ENCODE measurements at regions not wholly inside any gene's neighbourhood (a gene's known extent, or its start where the extent isn't known, plus 50 kb on each side); places are given as distances from the start of the nearest gene placed in this dataset.

DNA sequence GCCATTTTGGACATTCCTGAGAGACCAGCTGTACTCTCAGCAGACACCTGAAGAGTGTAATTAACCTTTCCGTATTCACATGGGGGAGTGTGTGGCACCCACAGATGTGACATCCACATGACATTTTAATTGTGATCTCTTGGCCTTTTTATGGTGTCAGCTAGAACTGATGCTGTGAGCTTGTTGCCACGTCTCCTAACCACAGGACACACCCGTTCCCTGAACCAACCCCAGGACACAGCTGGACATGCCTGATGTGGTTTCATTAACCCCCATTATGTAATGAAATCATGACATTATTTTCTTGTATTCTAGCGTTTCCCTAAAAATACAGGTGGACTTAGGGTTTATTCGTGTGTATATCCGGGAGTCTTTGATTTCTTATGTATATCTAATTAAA lies 1036.1 kb downstream of the TMEM121 start:
- Histone ChIP-seq H3K36me3 (no peaks in the 10 kb centered on the region), H3K9me3 (no peaks in the 10 kb centered on the region), H3K4me3 (no peak overlapping the region), H3K27ac (no peak overlapping the region), H3K4me1 (ENCODE audit: control insufficient read depth in 1 of 2, low read depth in 2 of 2) (no peaks in the 10 kb centered on the region), H3K27me3 (replicated peaks; ENCODE audit: insufficient read depth) (no peaks in the 10 kb centered on the region)
- TF ChIP-seq, protein P1, sequence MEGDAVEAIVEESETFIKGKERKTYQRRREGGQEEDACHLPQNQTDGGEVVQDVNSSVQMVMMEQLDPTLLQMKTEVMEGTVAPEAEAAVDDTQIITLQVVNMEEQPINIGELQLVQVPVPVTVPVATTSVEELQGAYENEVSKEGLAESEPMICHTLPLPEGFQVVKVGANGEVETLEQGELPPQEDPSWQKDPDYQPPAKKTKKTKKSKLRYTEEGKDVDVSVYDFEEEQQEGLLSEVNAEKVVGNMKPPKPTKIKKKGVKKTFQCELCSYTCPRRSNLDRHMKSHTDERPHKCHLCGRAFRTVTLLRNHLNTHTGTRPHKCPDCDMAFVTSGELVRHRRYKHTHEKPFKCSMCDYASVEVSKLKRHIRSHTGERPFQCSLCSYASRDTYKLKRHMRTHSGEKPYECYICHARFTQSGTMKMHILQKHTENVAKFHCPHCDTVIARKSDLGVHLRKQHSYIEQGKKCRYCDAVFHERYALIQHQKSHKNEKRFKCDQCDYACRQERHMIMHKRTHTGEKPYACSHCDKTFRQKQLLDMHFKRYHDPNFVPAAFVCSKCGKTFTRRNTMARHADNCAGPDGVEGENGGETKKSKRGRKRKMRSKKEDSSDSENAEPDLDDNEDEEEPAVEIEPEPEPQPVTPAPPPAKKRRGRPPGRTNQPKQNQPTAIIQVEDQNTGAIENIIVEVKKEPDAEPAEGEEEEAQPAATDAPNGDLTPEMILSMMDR (IDR thresholded peaks at IDR 0.05), result no peak
- DNase-seq (ENCODE audit: low spot score) (no peak), ATAC-seq (ENCODE audit: insufficient number of reproducible peaks, low FRiP score, low read depth) (no peak)

DNA sequence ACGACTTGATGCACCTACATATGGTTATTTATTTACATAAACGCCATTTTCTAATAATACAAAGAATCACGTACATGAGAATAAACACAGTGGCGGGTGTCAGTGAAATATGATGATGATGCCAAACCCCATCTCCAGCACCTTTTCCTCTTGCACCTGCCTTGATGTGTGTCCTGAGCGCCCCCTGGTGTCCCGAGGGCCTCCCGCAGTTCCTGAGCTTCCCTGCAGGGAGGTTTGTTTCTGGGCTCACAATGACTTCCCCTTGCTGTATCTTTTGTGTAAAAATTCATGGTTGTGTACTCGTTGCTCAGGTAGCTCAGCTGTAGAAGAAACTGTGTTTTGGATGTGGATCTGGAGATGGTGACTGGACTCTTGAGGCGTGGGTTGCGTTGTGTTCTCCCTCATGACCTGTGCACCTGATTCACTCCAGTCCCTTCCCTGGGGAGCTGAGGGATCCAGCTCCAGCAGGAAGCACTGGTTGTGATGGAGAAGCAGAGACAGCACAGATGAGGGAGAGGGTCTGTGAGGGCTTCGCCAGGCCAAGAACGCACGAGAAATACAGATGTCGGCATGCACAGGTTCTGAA lies 1037.8 kb downstream of the TMEM121 start:
- H3K9me3 ChIP-seq, result no peaks in the 10 kb centered on the region
- DNase-seq (ENCODE audit: low spot score), result no peak
- no peaks in the 10 kb centered on the region for H3K4me1 ChIP-seq (ENCODE audit: control insufficient read depth in 1 of 2, low read depth in 2 of 2)
- TF ChIP-seq, protein P1 (IDR thresholded peaks at IDR 0.05), result no peak
- H3K27ac ChIP-seq, result no peak overlapping the region
- no peak for ATAC-seq (ENCODE audit: insufficient number of reproducible peaks, low FRiP score, low read depth)
- H3K4me3 ChIP-seq, result no peak overlapping the region
- H3K36me3 ChIP-seq, result no peaks in the 10 kb centered on the region
- H3K27me3 ChIP-seq (replicated peaks; ENCODE audit: insufficient read depth), result no peaks in the 10 kb centered on the region

- TF ChIP-seq, protein P1 (IDR thresholded peaks at IDR 0.05), result no peak
- Histone ChIP-seq H3K4me1 (ENCODE audit: control insufficient read depth in 1 of 2, low read depth in 2 of 2) (no peaks in the 10 kb centered on the region), H3K36me3 (no peaks in the 10 kb centered on the region), H3K27ac (no peak overlapping the region), H3K4me3 (no peak overlapping the region), H3K9me3 (no peaks in the 10 kb centered on the region), H3K27me3 (replicated peaks; ENCODE audit: insufficient read depth) (no peaks in the 10 kb centered on the region)
- ATAC-seq (ENCODE audit: insufficient number of reproducible peaks, low FRiP score, low read depth), result no peak
- no peak for DNase-seq (ENCODE audit: low spot score)
Measured at GRCh38 chr14:106578481-106578880, 1052.1 kb downstream of the TMEM121 start.

GRCh38 chr14:106579084-106579483 lies 1052.7 kb downstream of the TMEM121 start:
- no peak overlapping the region for H3K4me3 ChIP-seq
- TF ChIP-seq, protein P1 (IDR thresholded peaks at IDR 0.05), result no peak
- H3K36me3 ChIP-seq, result no peaks in the 10 kb centered on the region
- no peaks in the 10 kb centered on the region for H3K27me3 ChIP-seq (replicated peaks; ENCODE audit: insufficient read depth)
- no peaks in the 10 kb centered on the region for H3K4me1 ChIP-seq (ENCODE audit: control insufficient read depth in 1 of 2, low read depth in 2 of 2)
- ATAC-seq (ENCODE audit: insufficient number of reproducible peaks, low FRiP score, low read depth) (no peak), DNase-seq (ENCODE audit: low spot score) (no peak)
- H3K9me3 ChIP-seq, result no peaks in the 10 kb centered on the region
- no peak overlapping the region for H3K27ac ChIP-seq

- Histone ChIP-seq H3K9me3 (no peaks in the 10 kb centered on the region), H3K4me3 (no peak overlapping the region), H3K36me3 (no peaks in the 10 kb centered on the region), H3K4me1 (ENCODE audit: control insufficient read depth in 1 of 2, low read depth in 2 of 2) (no peaks in the 10 kb centered on the region), H3K27ac (no peak overlapping the region), H3K27me3 (replicated peaks; ENCODE audit: insufficient read depth) (no peaks in the 10 kb centered on the region)
- ATAC-seq (ENCODE audit: insufficient number of reproducible peaks, low FRiP score, low read depth) (no peak), DNase-seq (ENCODE audit: low spot score) (no peak)
- TF ChIP-seq, protein P1 (IDR thresholded peaks at IDR 0.05), result no peak
Measured at GRCh38 chr14:106585692-106586091, 1059.3 kb downstream of the TMEM121 start.
